ENCODE measurements at regions not wholly inside any gene's neighbourhood (a gene's known extent, or its start where the extent isn't known, plus 50 kb on each side); places are given as distances from the start of the nearest gene placed in this dataset.

GRCh38 chr4:67229148-67229547 is 316.2 kb downstream of the CENPC start:
- TF ChIP-seq, protein P1, sequence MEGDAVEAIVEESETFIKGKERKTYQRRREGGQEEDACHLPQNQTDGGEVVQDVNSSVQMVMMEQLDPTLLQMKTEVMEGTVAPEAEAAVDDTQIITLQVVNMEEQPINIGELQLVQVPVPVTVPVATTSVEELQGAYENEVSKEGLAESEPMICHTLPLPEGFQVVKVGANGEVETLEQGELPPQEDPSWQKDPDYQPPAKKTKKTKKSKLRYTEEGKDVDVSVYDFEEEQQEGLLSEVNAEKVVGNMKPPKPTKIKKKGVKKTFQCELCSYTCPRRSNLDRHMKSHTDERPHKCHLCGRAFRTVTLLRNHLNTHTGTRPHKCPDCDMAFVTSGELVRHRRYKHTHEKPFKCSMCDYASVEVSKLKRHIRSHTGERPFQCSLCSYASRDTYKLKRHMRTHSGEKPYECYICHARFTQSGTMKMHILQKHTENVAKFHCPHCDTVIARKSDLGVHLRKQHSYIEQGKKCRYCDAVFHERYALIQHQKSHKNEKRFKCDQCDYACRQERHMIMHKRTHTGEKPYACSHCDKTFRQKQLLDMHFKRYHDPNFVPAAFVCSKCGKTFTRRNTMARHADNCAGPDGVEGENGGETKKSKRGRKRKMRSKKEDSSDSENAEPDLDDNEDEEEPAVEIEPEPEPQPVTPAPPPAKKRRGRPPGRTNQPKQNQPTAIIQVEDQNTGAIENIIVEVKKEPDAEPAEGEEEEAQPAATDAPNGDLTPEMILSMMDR (IDR thresholded peaks at IDR 0.05; ENCODE audit: low read depth, low read length, poor library complexity, severe bottlenecking): no peak
- TF ChIP-seq EZH2phosphoT487 (IDR thresholded peaks at IDR 0.05; ENCODE audit: borderline replicate concordance, low read length): no peak
